Thoracic aorta (tissue), 2 donors: ENCODE measurements at regions not wholly inside any gene's neighbourhood (a gene's known extent, or its start where the extent isn't known, plus 50 kb on each side); places are given as distances from the start of the nearest gene placed in this dataset.

Experiments used
- ATAC-seq: fragments of 150-250 bp; one replicate; pipeline ENCODE4 v1.8.0; 2017; ENCODE audit warnings: low read depth; ENCODE audit not compliant: insufficient number of reproducible peaks, low FRiP score
- DNase-seq: peaks from one replicate; pipeline ENCODE4 v3.0.0-alpha.2; 2020; ENCODE audit warnings: low spot score
- H3K27ac ChIP-seq, 2 donors: fragments of 200-600 bp; sonication (generic); 1 replicate in 1 of 2; 2 replicates in 1 of 2; pipeline ENCODE4 v1.5.1; 2016; ENCODE audit warnings: mild to moderate bottlenecking in 2 of 2, moderate library complexity in 2 of 2
- H3K27me3 ChIP-seq: fragments of 200-600 bp; sonication (generic); replicated peaks from 2 replicates; pipeline ENCODE4 v1.6.0; 2016; ENCODE audit warnings: mild to moderate bottlenecking; ENCODE audit not compliant: insufficient read depth
- H3K36me3 ChIP-seq: fragments of 200-600 bp; sonication (generic); one replicate; pipeline ENCODE4 v1.5.1; 2016
- H3K4me1 ChIP-seq, 2 donors: fragments of 200-600 bp; sonication (generic); 1 replicate in 1 of 2; 2 replicates in 1 of 2; pipeline versions ENCODE4 v1.5.1 to v1.6.0; 2016; ENCODE audit warnings: low read depth in 2 of 2, mild to moderate bottlenecking in 1 of 2; ENCODE audit not compliant: control insufficient read depth in 1 of 2
- H3K4me3 ChIP-seq: fragments of 200-600 bp; sonication (generic); 2 replicates; pipeline ENCODE4 v1.5.1; 2016; ENCODE audit warnings: mild to moderate bottlenecking
- H3K9me3 ChIP-seq: fragments of 200-600 bp; sonication (generic); 2 replicates; pipeline ENCODE4 v1.5.1; 2016
- CTCF ChIP-seq: fragments of 200-600 bp; sonication (generic); IDR thresholded peaks from one replicate; pipeline ENCODE4 v1.5.1; 2019; ENCODE audit warnings: antibody characterized with exemption

- Histone ChIP-seq H3K27me3 (no peaks in the 10 kb centered on the region), H3K9me3 (no peaks in the 10 kb centered on the region), H3K4me1 (peaks cover 7 to 18% of the 10 kb centered on the region in 2 donors), H3K4me3 (no peak overlapping the region), H3K36me3 (no peaks in the 10 kb centered on the region), H3K27ac (no peak overlapping the region)
- no peak for TF ChIP-seq CTCF
- no peak for ATAC-seq
- no peak for DNase-seq
Observed at GRCh38 chr22:27654546-27655445, 146.8 kb downstream of the MN1 start.

- no peak for DNase-seq
- no peaks in the 10 kb centered on the region for H3K9me3 ChIP-seq
- no peak overlapping the region for H3K4me3 ChIP-seq
- peaks cover 7 to 16% of the 10 kb centered on the region in 2 donors for H3K4me1 ChIP-seq
- no peaks in the 10 kb centered on the region for H3K27me3 ChIP-seq
- H3K36me3 ChIP-seq, result no peaks in the 10 kb centered on the region
- ATAC-seq, result no peak
- H3K27ac ChIP-seq, result no peak overlapping the region
- no peak for TF ChIP-seq CTCF
Observed at GRCh38 chr22:27655582-27656185, 145.9 kb downstream of the MN1 start.

GRCh38 chr22:27656970-27657369 is 144.6 kb downstream of the MN1 start:
- ATAC-seq, result no peak
- H3K9me3 ChIP-seq, result no peaks in the 10 kb centered on the region
- no peaks in the 10 kb centered on the region for H3K27me3 ChIP-seq
- no peak for DNase-seq
- H3K4me3 ChIP-seq, result no peak overlapping the region
- no peak overlapping the region for H3K27ac ChIP-seq
- H3K4me1 ChIP-seq, result peaks cover 0 to 3% of the 10 kb centered on the region in 2 donors
- H3K36me3 ChIP-seq, result no peaks in the 10 kb centered on the region
- TF ChIP-seq CTCF, result no peak

- no peak for TF ChIP-seq CTCF
- no peaks in the 10 kb centered on the region for H3K9me3 ChIP-seq
- ATAC-seq, result no peak
- no peak overlapping the region for H3K27ac ChIP-seq
- no peaks in the 10 kb centered on the region for H3K27me3 ChIP-seq
- H3K4me3 ChIP-seq, result no peak overlapping the region
- H3K4me1 ChIP-seq, result peaks cover 8 to 17% of the 10 kb centered on the region in 2 donors
- DNase-seq, result no peak
- no peaks in the 10 kb centered on the region for H3K36me3 ChIP-seq
Observed at GRCh38 chr22:27660306-27660705, 141.2 kb downstream of the MN1 start.
